GM10248 (cell line): ENCODE measurements at regions not wholly inside any gene's neighbourhood (a gene's known extent, or its start where the extent isn't known, plus 50 kb on each side); places are given as distances from the start of the nearest gene placed in this dataset.
"Not testable (repeated sequence)": the region's sequence is repeated elsewhere in the genome, so short reads cannot be mapped to it uniquely, and the experiment has no call there.

Experiments used
- CTCF ChIA-PET: fragments of 300-600 bp; sonication (Branson Sonifier 250); formaldehyde crosslinking; extraction: SDS; loops from one replicate; lab custom pipeline; 2021; ENCODE audit warnings: antibody characterized with exemption; lab: Yijun Ruan, JAX
- POLR2A ChIA-PET: fragments of 350-650 bp; sonication (Branson Sonifier 250); formaldehyde crosslinking; extraction: SDS; loops from one replicate; lab custom pipeline; 2020; ENCODE audit warnings: antibody characterized with exemption; lab: Yijun Ruan, JAX
- DNase-seq: peaks from one replicate; pipeline ENCODE4 v3.0.0; 2012; ENCODE audit errors: extremely low spot score
- TF ChIP-seq, protein P1 (sequence below): IDR thresholded peaks from 2 replicates; pipeline ENCODE4 v1.5.1; 2012; ENCODE audit warnings: mild to moderate bottlenecking, low read depth; ENCODE audit errors: extremely low read depth, missing control alignments, control extremely low read depth

- DNase-seq: no peak
- POLR2A ChIA-PET: no interaction called here
- CTCF ChIA-PET: interaction anchor here (1.2 kb wide), 2 partner anchors 9 to 21 kb away, joined by 3 to 4 read pairs; no protein-coding TSS in a partner anchor
- TF ChIP-seq, protein P1, sequence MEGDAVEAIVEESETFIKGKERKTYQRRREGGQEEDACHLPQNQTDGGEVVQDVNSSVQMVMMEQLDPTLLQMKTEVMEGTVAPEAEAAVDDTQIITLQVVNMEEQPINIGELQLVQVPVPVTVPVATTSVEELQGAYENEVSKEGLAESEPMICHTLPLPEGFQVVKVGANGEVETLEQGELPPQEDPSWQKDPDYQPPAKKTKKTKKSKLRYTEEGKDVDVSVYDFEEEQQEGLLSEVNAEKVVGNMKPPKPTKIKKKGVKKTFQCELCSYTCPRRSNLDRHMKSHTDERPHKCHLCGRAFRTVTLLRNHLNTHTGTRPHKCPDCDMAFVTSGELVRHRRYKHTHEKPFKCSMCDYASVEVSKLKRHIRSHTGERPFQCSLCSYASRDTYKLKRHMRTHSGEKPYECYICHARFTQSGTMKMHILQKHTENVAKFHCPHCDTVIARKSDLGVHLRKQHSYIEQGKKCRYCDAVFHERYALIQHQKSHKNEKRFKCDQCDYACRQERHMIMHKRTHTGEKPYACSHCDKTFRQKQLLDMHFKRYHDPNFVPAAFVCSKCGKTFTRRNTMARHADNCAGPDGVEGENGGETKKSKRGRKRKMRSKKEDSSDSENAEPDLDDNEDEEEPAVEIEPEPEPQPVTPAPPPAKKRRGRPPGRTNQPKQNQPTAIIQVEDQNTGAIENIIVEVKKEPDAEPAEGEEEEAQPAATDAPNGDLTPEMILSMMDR: no peak
Measured at GRCh38 chr6:14894105-14894504, 351.8 kb upstream of the JARID2 start.

DNA sequence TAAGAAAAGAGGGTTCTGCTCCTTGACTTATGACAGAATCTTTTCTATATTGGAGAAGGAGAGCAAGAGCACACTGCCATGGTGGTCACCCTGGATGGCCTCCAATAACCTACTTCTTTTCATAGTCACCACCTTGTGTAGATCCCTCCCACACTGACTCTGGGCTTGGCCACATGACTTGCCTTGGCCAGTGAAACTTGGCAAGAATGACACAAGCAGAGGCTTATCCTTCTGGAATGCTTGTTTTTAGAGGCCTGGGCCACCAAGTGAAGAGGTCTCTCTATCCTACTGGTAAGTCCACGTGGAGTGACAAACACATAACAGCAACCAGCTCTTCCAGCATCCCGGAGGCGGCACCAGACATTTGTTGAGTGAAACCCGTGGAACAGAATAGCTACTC lies 349.4 kb upstream of the JARID2 start:
- CTCF ChIA-PET: interaction anchor here (2.2 kb wide), 1 partner anchor 11 kb away, joined by 7 read pairs; no protein-coding TSS in a partner anchor
- POLR2A ChIA-PET: no interaction called here
- TF ChIP-seq, protein P1: no peak
- DNase-seq: no peak

DNA sequence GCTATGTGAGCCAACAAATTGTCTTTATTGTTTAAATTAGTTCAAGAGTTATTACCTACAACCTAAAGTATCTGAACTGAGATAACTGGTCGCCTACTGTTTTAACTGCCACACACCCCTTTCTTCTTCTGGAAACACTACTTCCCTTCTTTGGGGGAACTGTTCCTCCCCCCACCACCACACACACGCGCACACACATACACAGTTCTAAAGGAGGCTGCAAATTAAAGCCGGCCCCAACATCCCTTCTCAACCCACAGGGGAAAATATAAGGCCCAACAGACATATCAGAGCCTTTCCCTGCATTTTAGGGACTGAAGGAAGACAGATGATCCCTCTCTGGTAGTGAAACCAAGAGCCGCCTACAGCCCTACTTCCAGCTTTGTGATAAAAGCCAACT lies 348.0 kb upstream of the JARID2 start:
- no peak for DNase-seq
- ChIA-PET CTCF (interaction anchor here (2.2 kb wide), 1 partner anchor 9 kb away, joined by 7 read pairs; no protein-coding TSS in a partner anchor), POLR2A (no interaction called here)
- TF ChIP-seq, protein P1: no peak

DNA sequence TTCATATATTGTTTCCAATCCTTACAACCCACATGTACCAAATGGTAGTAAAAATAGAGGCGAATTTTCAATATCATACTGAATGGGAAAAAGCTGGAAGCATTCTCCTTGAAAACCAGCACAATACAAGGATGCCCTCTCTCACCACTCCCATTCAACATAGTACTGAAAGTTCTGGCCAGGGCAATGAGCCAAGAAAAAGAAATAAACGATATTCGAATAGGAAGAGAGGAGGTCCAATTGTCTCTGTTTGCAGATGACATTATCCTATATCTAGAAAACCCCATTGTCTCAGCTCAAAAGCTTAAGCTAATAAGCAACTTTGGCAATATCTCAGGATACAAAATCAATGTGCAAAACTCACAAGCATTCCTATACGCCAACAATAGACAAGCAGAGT lies 346.4 kb upstream of the JARID2 start:
- DNase-seq, POLR2A ChIA-PET, CTCF ChIA-PET: not testable (repeated sequence)

DNA sequence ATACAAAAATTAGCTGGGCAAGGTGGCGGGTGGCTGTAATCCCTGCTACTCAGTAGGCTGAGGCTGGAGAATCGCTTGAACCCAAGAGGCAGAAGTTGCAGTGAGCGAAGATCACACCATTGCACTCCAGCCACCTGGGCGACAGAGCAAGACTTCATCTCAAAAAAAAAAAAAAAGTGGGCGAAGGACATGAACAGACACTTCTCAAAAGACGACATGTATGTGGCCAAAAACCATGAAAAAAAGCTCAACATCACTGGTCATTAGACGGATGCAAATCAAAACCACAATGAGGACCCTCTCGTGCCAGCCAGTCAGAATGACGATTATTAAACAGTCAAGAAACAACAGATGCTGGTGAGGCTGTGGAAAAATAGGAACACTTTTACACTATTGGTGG lies 344.9 kb upstream of the JARID2 start:
- no peak for DNase-seq
- TF ChIP-seq, protein P1: no peak
- POLR2A ChIA-PET: no interaction called here
- CTCF ChIA-PET: interaction anchor here (1.1 to 1.2 kb wide), 2 partner anchors 9 to 11 kb away, joined by 3 to 4 read pairs; no protein-coding TSS in a partner anchor

- ChIA-PET POLR2A (no interaction called here), CTCF (interaction anchor here (1.4 kb wide), 1 partner anchor 9 kb away, joined by 3 read pairs; no protein-coding TSS in a partner anchor)
- TF ChIP-seq, protein P1: no peak
- DNase-seq: no peak
Measured at GRCh38 chr6:14903176-14904038, 342.5 kb upstream of the JARID2 start.

- ChIA-PET POLR2A (no interaction called here), CTCF (interaction anchor here (1.1 to 1.4 kb wide), 3 partner anchors 14 to 29 kb away, joined by 4 read pairs; no protein-coding TSS in a partner anchor)
- TF ChIP-seq, protein P1: no peak
- DNase-seq: no peak
Measured at GRCh38 chr6:14905201-14905600, 340.7 kb upstream of the JARID2 start.
